Kidney glomerular epithelial cell (primary cell): ENCODE measurements at regions not wholly inside any gene's neighbourhood (a gene's known extent, or its start where the extent isn't known, plus 50 kb on each side); places are given as distances from the start of the nearest gene placed in this dataset.
"Not testable (repeated sequence)": the region's sequence is repeated elsewhere in the genome, so short reads cannot be mapped to it uniquely, and the experiment has no call there.

ENCODE experiments used
- DNase-seq: peaks from one replicate; lab custom pipeline; 2025; lab: John Stamatoyannopoulos, UW

- DNase-seq = peak; percentile 58
Measured at GRCh38 chr14:80055667-80056496, 155.4 kb downstream of the DIO2 start.

- DNase-seq = no peak
Measured at GRCh38 chr14:80055226-80055625, 156.1 kb downstream of the DIO2 start.

DNA sequence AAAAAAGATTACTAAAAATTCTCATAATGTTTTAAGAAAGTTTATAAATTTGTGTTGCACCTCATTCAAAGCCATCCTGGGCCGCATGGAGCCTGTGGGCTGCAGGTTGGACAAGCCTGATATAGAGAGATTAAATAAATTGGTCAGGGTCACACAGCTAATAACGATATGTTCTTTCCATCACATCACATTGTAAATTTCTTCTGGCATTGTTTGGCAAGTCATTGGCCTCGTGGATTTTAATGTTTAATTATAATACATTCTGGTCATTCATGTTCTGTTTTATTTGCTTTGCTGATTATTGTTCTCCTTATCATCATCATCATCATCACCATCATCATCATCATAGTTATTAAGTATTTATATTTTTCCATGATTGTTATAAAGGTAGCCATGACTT lies 157.3 kb downstream of the DIO2 start:
- no peak for DNase-seq

DNA sequence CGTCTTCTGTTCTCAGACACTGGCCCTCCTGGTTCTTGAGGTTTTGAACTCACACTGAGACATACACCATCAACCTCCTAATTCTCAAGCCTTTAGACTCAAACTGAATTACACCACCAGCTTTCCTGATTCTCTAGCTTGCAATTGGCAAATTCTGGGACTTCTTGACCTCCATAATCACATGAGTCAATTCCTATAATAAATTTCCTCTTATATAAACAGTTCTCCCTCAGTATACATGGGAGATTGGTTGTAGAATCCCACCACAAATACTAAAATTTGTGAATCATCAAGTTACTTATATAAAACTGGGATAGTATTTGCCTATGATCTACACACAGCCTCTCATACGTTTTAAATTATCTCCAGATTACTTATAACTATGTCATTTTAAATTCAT lies 162.2 kb downstream of the DIO2 start:
- DNase-seq = no peak

DNA sequence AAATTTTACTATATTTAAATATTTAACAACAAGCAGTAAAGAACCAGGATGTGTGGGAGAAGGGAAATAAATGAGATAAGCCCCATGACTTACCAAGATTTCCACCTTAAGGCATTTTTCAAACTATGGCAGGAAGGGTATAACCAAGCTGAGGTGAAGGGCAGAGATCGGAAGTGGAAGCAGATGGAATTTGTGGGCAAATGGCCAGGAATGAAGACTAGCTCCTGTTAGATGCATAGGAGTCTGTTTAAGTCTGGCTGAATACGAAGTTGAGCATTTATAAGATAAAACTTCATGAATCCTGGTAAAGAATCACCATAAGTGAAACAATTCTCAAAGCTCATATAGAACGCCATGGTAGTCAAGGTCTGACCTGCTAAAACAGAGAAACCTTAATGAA lies 163.5 kb downstream of the DIO2 start:
- DNase-seq = no peak

DNA sequence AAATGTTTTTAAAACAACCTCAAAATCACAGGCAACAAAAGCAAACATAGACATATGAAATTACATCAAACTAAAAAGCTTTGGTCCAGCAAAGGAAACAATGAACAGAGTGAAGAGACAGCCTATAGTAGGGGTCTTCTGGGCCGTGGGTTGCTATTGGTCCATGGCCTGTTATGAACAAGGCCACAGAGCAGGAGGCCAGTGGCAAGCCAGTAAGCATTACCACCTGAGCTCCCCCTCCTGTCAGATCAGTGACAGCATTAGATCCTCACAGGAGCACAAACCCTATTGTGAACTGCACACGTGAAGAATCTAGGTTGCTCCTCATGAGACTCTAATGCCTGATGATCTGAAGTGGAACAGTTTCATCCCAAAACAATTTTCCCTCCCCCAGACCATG lies 174.0 kb downstream of the DIO2 start:
- no peak for DNase-seq

DNA sequence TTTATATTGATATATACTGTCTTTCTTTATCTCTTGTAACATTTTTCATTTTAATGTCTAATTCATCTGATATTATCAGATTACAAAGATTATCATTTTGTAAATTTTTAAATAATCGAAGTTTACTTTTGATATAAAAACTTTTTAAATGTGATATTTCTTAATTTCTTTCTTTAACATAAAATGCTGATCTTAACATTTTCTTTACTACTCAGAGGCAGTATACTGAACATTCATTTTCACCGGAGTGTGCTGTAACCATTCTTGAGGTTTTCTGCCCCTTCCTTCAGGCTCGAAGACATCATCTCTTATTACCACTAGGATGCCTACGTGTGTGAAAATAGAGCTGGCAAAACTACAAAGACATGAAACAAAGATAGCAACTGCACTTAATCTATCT lies 186.9 kb downstream of the DIO2 start:
- DNase-seq = no peak

- DNase-seq = not testable (repeated sequence)
Measured at GRCh38 chr14:80018476-80018875, 192.8 kb downstream of the DIO2 start.

- no peak for DNase-seq
Measured at GRCh38 chr14:80017795-80018194, 193.5 kb downstream of the DIO2 start.

GRCh38 chr14:80010245-80010644 lies 201.1 kb downstream of the DIO2 start:
- not testable (repeated sequence) for DNase-seq

- no peak for DNase-seq
Measured at GRCh38 chr14:80005561-80005960, 205.7 kb downstream of the DIO2 start.

GRCh38 chr14:80004871-80005270 lies 206.4 kb downstream of the DIO2 start:
- DNase-seq = no peak

DNA sequence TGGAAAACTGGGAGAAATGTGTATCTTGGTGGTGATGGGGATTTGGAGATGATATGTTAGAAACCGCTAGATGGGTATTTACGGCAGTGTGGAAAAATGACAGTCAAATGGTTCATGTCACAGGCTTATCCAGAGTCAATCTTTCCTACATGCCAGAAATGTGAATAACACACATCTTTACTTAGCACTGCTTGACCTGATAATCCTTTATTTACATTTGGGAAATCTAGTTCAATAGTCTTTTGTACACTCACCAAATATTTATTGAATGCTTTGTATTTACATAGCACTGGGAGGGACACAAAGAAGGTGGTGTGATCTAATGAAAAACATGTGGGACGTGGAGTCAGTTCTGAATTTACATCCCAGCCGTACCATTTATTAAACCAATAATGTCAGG lies 208.2 kb downstream of the DIO2 start:
- no peak for DNase-seq

- DNase-seq = no peak
Measured at GRCh38 chr14:79997509-79998208, 213.6 kb downstream of the DIO2 start.

GRCh38 chr14:79992407-79993198 lies 218.7 kb downstream of the DIO2 start:
- DNase-seq = no peak

GRCh38 chr14:79991866-79992265 lies 219.4 kb downstream of the DIO2 start:
- DNase-seq = no peak

DNA sequence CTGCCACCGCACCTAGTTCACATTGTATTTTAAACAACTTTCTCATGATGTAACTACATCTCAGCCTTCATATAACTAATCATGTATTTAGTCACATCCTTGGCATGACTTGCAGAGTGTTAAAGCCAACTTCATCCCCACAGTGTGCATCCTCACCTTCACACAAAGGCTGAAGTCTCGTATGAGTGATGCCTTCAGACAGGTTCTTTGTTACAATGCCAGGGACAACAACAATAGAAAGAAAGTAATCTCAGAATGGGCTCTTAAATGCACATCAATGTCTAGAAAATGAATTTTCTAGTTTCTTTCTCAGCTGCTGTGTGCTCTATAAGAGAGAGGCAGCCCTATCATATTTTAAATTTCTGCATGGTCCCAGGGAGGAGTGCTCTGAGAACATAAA lies 221.3 kb downstream of the DIO2 start:
- DNase-seq = no peak

DNA sequence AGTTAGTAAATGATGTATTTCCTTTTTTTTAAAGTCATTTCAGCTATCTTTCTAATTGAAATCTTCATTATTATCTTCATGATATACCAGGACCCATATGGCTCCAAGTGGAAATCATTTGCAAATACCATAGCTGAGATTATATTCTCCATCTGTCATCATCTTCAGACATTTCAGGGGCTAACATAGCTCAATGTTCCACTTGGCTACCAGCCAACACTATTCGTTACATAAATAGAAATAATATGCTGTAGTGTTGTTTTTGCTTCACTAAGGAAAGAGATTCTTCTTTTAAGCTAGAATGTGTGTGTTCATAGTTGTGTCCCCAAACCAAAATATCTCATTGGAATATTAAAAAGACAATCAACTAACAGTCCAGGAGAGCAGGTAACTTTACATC lies 225.1 kb downstream of the DIO2 start:
- DNase-seq = no peak

DNA sequence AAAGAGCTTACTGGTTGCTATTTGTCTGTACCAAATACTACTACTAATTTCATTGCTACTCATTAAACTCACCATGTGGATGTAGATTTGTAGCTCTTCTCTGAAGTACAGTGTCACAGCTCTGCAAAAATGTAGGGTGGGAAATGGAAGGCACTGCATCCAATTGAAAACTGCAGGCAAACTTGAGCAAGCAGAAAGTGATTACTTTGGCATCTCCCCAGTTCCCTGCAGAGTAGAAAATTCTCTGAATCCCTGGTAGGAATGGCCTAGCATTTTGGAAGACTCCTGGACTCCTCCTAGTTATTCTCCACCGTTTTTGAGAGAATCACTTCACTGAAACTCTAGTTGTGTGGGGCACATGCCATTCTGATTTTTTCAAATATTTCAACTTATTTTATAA lies 239.1 kb downstream of the DIO2 start:
- no peak for DNase-seq

- no peak for DNase-seq
Measured at GRCh38 chr14:79971330-79971729, 240.0 kb downstream of the DIO2 start.

GRCh38 chr14:79967453-79967852 lies 243.9 kb downstream of the DIO2 start:
- DNase-seq = no peak

GRCh38 chr14:79967001-79967400 lies 244.3 kb downstream of the DIO2 start:
- DNase-seq = no peak

DNA sequence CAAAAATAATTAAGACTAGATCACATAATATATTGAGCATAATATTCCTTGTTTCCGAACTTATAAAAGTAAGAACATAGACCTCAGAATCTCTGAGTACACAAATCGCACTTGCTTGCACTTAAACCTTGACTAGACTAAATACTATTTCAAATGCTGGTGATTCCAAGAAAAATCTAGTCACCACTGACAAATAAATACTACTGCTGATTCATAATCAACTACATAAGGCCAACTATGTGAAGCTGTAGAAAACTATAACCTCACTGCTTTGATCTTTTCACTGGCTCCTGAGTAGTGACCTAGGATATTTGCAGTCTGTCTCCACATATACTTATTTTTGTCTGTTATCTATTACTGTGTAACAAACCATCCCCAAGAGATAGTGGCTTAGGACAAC lies 245.4 kb downstream of the DIO2 start:
- no peak for DNase-seq
